GM18520 (cell line): ENCODE measurements at regions not wholly inside any gene's neighbourhood (a gene's known extent, or its start where the extent isn't known, plus 50 kb on each side); places are given as distances from the start of the nearest gene placed in this dataset.
"Not testable (repeated sequence)": the region's sequence is repeated elsewhere in the genome, so short reads cannot be mapped to it uniquely, and the experiment has no call there.

Experiments used
- ATAC-seq: cut with Tn5 transposase; IDR thresholded peaks from one replicate; pipeline ENCODE4 v1.9.1; 2021; ENCODE audit not compliant: unreplicated experiment

- no peak for ATAC-seq
These were observed 147.6 kb downstream of the KBTBD8 start for GRCh38 chr3:67145738-67146137.

DNA sequence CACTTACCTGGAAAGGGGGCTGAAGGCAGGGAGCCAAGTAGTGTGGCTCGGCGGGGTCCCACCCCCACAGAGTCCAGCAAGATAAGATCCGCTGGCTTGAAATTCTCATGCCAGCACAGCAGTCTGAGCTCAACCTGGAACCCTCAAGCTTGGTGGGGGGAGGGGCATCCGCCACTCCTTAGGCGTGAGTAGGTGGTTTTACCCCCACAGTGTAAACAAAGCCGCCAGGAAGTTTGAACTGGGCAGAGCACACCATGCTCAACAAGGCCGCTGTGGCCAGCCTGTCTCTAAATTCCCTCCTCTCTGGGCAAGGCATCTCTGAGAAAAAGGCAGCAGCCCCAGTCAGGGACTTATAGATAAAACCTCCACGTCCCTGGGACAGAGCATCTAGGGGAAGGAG is 156.3 kb downstream of the KBTBD8 start:
- ATAC-seq = no peak

GRCh38 chr3:67167481-67167880 is 169.4 kb downstream of the KBTBD8 start:
- ATAC-seq = no peak

GRCh38 chr3:67171841-67172240 is 173.7 kb downstream of the KBTBD8 start:
- ATAC-seq = no peak

DNA sequence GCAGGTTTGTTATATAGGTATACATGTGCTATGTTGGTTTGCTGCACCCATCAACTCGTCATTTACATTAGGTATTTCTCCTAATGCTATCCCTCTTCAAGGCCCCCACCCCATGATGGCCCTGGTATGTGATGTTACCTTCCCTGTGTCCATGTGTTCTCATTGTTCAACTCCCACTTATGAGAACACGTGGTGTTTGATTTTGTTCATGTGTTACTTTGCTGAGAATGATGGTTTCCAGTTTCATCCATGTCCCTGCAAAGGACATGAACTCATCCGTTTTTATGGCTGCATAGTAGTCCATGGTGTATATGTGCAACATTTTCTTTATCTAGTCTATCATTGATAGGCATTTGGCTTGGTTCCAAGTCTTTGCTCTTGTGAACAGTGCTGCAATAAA is 175.0 kb downstream of the KBTBD8 start:
- ATAC-seq = not testable (repeated sequence)

DNA sequence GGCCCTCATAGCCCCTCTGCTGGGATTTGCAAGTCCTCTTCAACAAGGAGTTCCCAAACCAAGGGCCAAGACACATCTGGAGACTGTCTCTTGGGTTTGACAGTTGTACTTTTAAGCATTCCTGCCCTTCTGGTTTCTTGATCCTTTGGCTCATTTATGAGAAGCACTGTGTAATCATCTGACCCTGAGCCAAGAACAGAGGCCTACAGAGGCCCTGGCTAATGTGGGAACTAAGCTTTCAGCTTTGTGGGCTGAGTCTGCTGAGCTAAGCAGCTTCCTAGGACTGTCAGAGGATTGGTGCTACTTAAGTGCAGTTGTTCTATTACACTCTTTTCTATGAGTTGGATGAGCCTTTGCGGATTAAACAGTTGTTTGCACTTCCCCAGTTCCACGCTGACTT is 178.3 kb downstream of the KBTBD8 start:
- ATAC-seq = no peak

DNA sequence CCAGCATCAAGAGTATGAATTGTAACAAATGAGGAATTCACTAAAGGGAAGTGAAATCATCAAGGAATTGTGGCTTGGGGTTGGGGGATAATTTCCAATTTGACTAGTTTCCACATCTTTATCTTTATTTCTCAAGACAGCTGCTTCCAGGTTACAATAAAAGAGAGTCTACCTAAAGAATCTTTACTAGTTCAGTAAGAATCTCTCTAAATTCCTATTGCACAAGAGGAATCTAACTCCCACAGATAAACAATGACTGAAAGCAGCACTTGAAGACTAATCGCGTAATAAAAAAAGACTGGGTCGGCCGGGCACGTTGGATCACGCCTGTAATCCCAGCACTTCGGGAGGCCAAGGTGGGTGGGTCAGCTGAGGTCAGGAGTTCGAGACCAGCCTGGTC is 194.4 kb downstream of the KBTBD8 start:
- no peak for ATAC-seq

DNA sequence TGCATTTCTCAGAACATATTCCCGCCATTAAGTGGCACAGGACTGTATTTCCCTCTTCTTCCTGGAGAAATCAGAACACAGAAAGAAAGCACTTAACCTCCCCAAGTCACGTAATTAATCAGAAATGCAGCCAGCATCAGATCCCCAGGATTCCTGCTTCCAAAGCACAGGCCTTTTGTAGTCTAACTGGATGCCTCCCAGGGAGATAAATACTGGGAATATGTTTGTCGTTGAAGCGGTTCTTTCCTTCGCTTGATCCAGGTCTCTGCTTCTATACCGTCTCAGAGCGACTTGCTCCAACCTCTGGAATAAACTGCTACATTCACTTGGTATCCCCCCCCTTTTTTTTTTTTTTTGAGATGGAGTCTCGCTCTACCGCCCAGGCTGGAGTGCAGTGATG is 198.6 kb downstream of the KBTBD8 start:
- ATAC-seq = no peak

DNA sequence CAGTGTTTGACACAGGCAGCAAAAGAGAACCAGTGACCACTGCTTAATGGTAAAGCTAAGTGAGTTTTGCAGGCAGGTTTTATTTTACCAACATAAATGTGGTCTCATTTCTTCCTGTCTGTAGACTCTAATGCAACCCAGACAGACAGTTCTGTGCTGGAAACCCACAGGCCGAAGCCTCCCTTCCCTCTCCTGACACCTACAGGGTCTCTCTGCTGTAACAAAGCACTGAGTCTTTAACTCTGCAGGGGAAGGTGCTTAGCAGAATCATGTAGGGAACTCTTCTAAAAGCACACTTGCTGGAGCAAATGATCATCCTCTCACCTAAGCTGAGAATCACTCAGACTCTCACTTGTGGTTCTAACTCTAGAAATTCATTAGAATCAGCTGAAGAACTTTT is 200.3 kb downstream of the KBTBD8 start:
- no peak for ATAC-seq

DNA sequence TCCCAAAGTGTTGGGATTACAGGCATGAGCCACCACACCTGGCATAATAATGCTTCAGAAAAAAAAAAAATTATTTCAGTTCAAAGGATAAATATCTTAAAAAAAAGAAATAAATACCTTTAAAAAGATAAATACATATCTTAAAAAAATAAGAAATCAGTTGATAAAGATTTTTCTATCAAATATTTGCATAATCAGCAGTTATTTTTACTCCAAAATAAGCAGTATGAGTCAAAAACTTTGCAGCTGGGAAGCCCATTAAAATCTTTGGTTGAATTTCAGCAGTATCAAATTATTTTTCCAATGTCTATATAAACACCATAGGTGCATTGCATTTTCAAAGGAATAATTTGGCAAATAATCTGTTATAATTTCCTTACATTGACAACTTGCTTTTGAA is 202.5 kb downstream of the KBTBD8 start:
- ATAC-seq = no peak

DNA sequence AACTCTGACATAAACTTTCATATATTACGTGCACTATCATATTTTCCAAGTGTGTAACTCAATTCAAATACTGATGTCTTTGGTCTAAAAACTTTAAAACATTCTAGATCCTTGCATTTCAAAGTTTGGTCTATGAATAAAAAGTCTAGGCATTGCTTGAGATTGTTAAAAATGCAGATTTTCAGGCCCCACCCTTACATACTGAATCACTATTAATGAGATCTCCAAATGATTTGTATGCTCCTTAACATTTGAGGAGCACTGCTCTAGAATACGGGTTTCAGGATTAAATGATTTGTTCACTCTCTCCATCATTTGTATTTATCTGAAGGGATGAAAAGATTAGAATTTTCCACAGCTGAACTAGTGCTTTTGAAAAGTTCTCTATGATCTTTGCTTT is 202.9 kb downstream of the KBTBD8 start:
- ATAC-seq = no peak

GRCh38 chr3:67202053-67202452 is 203.9 kb downstream of the KBTBD8 start:
- ATAC-seq = no peak

- ATAC-seq = no peak
These were observed 206.8 kb downstream of the KBTBD8 start for GRCh38 chr3:67204951-67205350.

GRCh38 chr3:67215690-67216089 is 217.6 kb downstream of the KBTBD8 start:
- no peak for ATAC-seq

DNA sequence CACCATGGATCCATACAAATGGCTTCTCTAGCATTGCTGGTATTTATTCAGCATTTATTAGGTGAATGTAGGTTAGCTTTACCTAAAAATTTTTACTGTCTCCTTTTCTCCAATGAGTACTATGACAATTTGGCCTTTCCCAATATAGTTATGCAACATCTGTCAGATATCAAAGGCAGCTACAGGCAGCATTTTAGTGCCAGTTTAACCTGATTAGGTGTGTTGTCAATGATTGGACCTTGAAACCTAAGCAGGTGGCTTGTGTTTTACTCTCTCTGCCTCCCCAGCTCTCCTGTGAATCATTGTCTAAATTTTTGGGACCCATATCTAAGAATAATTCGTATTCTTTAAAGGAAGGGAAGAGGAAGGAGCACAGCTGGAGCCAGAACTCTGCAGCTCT is 228.9 kb downstream of the KBTBD8 start:
- ATAC-seq = no peak

DNA sequence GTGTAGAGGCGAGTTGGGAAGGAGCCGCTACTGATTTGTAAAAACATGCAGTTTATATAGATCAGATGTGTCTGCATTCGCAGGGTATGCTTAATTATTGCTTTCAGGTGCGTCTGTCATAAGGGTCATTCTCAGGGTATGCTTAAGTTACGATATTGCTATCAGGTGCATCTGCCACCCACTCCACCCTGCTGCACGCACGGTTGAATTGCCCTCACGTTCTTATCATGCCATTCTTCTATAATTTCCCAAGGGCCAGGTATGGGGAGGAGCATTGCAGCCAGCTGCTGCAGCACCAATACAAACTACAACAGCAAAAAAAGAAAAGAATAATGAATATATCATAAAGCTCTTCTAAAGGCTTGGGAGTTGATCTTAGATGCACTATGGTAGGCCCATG is 230.0 kb downstream of the KBTBD8 start:
- ATAC-seq = no peak

- no peak for ATAC-seq
These were observed 234.5 kb downstream of the KBTBD8 start for GRCh38 chr3:67232642-67233041.

DNA sequence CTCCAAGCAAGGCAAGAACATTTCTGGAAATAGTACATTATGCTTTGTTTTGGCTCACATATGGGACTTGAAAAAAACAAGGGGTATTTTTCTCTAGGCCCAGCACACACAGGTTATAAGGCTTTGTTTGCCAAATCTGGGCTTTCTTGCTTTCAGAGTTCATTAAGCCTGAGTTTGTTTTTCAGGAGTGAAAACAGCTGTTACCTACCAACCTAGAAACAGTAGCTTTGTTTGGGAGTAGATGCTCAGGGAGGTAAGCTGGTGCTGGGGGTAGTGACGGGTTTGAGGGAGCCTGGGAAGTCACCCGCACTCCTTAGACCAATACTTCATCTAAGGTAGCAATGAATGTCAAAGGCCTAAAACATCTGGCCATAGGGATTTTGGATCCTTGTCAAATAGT is 241.2 kb downstream of the KBTBD8 start:
- no peak for ATAC-seq

DNA sequence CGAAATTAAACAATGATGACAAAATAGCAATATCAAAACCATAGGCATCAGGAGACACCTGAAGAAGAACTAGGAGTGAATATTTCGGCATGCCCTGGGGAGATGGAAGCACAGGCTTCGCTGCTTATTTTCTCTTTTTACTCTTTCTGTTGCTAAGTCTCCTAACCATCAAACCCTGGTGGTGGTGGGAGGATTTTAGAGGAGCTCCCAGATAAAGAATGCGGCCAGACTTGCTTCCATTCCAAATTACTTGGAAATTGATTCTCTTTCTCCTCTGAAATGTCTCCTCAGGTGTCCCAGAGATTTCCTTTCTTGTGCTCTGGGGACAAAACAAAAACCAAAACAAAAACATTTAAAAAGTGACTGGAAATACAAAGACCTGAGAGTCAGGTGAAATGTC is 243.0 kb downstream of the KBTBD8 start:
- no peak for ATAC-seq

GRCh38 chr3:67244130-67244529 is 246.0 kb downstream of the KBTBD8 start:
- ATAC-seq = no peak

- no peak for ATAC-seq
These were observed 247.4 kb downstream of the KBTBD8 start for GRCh38 chr3:67245545-67245944.

- ATAC-seq = no peak
These were observed 250.6 kb downstream of the KBTBD8 start for GRCh38 chr3:67248726-67249125.

- not testable (repeated sequence) for ATAC-seq
These were observed 254.8 kb downstream of the KBTBD8 start for GRCh38 chr3:67252906-67253305.

DNA sequence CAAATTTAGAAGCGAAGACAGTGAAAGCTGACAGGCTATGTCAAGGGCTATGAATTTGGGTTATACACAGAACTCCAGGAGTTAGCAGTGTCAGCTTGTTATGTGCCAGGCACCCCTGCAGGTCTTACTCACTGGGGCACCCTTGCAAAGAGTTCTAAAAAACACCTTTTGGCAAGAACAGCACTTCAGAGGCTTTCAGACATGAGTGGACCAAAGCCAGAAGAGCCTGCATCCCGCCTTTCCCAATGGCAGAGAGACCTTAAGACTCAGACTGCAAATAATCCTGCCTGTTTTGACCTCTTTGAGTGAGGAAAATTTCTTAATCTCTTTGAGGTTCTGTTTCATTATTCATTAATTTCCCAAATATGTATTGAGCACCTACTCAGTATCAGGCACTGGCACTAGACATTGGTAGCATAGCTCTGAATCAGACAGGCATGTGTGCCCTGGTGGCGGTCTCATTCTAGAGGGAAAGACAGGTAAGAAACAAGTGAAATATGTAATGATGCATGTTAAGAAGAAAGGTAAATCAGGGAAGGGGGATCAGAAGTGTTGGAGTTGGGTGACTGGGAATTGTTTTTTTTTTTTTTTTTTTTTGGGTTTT is 280.0 kb downstream of the KBTBD8 start:
- ATAC-seq = no peak
